ENCODE measurements at regions not wholly inside any gene's neighbourhood (a gene's known extent, or its start where the extent isn't known, plus 50 kb on each side); places are given as distances from the start of the nearest gene placed in this dataset.
"Not testable (repeated sequence)": the region's sequence is repeated elsewhere in the genome, so short reads cannot be mapped to it uniquely, and the experiment has no call there.

DNA sequence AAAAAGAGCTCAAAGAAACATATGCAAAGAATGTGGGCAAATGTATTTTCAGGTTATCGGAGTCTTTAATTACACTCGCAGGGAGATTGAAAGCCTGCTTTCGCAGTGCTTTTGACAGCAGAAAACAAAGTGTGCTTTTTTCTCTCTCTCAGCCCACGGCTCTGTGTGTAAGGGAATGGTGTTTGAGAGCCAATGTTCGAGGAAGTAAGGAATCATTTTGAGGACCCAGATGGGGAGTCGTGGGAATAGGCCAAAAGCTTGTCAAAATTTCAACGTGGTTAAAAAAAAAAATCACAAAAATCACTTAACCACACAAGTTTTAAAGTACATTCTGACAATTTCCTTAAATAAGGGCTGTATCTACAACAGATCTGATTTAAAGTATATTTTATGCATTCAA, 197.1 kb upstream of the IRS2 start:
- H3K36me3 ChIP-seq, result no peaks in the 10 kb centered on the region
- H3K27ac ChIP-seq, result no peak overlapping the region
- TF ChIP-seq, protein P1, sequence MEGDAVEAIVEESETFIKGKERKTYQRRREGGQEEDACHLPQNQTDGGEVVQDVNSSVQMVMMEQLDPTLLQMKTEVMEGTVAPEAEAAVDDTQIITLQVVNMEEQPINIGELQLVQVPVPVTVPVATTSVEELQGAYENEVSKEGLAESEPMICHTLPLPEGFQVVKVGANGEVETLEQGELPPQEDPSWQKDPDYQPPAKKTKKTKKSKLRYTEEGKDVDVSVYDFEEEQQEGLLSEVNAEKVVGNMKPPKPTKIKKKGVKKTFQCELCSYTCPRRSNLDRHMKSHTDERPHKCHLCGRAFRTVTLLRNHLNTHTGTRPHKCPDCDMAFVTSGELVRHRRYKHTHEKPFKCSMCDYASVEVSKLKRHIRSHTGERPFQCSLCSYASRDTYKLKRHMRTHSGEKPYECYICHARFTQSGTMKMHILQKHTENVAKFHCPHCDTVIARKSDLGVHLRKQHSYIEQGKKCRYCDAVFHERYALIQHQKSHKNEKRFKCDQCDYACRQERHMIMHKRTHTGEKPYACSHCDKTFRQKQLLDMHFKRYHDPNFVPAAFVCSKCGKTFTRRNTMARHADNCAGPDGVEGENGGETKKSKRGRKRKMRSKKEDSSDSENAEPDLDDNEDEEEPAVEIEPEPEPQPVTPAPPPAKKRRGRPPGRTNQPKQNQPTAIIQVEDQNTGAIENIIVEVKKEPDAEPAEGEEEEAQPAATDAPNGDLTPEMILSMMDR (IDR thresholded peaks at IDR 0.05), result no peak
- no peaks in the 10 kb centered on the region for H3K4me1 ChIP-seq
- DNase-seq (no peak), FAIRE-seq (no peak), ATAC-seq (no peak)
- intact Hi-C loops (cut with DNase I), result no loop called here
- no peaks in the 10 kb centered on the region for H3K27me3 ChIP-seq
- 26 to 35% methylated on average over 7 of the region's 7 CpGs for whole genome bisulfite sequencing, 2 donors
- H3K9me3 ChIP-seq, result no peaks in the 10 kb centered on the region
- no peak overlapping the region for H3K4me3 ChIP-seq

GRCh38 chr13:109981000-109981399, 194.6 kb upstream of the IRS2 start:
- FAIRE-seq (no peak), ATAC-seq (no peak), DNase-seq (no peak)
- WGBS, 2 donors, result 69 to 73% methylated on average over 4 of the region's 4 CpGs
- intact Hi-C loops (cut with DNase I), result no loop called here
- Histone ChIP-seq H3K4me3 (no peak overlapping the region), H3K9me3 (no peaks in the 10 kb centered on the region), H3K27ac (no peak overlapping the region), H3K4me1 (no peaks in the 10 kb centered on the region), H3K27me3 (no peaks in the 10 kb centered on the region), H3K36me3 (no peaks in the 10 kb centered on the region)
- TF ChIP-seq, protein P1 (IDR thresholded peaks at IDR 0.05), result no peak

GRCh38 chr13:109979676-109980075, 193.3 kb upstream of the IRS2 start:
- intact Hi-C loops (cut with DNase I); H3K4me1 ChIP-seq; H3K4me3 ChIP-seq; H3K9me3 ChIP-seq; H3K36me3 ChIP-seq; DNase-seq; H3K27ac ChIP-seq; ATAC-seq; H3K27me3 ChIP-seq; FAIRE-seq: not testable (repeated sequence)
- WGBS, 2 donors, result 88 to 92% methylated on average over 3 of the region's 3 CpGs

- ATAC-seq (no peak), FAIRE-seq (no peak)
- WGBS, 2 donors, result 65 to 68% methylated on average over 6 of the region's 6 CpGs
Measured at GRCh38 chr13:109979228-109979627, 192.8 kb upstream of the IRS2 start.

DNA sequence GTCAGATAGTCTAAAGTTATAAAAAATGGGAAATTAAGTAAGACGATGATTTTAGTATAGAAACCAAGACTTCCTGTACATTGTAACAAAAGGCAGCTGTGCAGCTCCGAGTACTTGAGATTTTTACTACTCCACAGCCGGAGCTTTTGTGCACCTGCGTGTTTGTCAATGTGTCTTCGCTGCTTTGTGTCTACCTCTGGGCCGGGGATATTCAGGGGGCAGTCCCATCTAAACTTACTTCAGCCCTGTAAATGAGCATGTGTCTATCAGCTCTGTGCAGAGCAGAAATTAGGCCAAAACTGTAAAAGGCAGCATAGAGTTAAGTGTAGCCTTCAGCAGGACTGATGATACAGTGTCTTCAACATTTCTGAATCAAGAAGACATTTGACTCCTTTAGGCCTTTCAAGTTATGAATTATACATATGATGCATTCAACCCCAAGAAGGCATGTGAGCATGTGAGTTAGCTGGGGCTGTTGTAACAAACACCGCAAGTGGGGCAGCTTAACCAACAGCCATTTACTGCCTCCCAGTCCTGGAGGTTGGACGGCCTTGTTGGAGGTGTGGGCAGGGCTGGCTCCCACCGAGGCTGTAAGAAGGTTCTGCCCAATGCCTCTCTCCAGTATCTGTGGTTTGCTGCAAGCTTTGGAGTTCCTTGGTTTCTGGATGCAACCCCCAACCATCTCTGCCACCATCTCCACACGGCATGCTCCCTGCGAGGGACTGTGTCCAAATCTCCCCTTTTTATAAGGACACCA, 191.0 kb upstream of the IRS2 start:
- Histone ChIP-seq H3K9me3 (no peaks in the 10 kb centered on the region), H3K4me1 (no peaks in the 10 kb centered on the region), H3K36me3 (no peaks in the 10 kb centered on the region), H3K27me3 (no peaks in the 10 kb centered on the region), H3K27ac (no peak overlapping the region), H3K4me3 (no peak overlapping the region)
- WGBS, 2 donors, result 85 to 90% methylated on average over 11 of the region's 11 CpGs
- intact Hi-C loops (cut with DNase I), result no loop called here
- DNase-seq (no peak), FAIRE-seq (no peak), ATAC-seq (no peak)
- TF ChIP-seq, protein P1 (IDR thresholded peaks at IDR 0.05), result no peak

More at GRCh38 chr13:109979228-109979627, 192.8 kb upstream of the IRS2 start:
- Histone ChIP-seq H3K27me3 (no peaks in the 10 kb centered on the region), H3K4me1 (no peaks in the 10 kb centered on the region), H3K9me3 (no peaks in the 10 kb centered on the region), H3K27ac (no peak overlapping the region), H3K36me3 (no peaks in the 10 kb centered on the region), H3K4me3 (no peak overlapping the region)
- TF ChIP-seq, protein P1 (IDR thresholded peaks at IDR 0.05), result no peak
- intact Hi-C loops (cut with DNase I), result no loop called here
- no peak for DNase-seq

Measured in pancreas (tissue), 10 donors.